GM20000 (cell line): ENCODE measurements at regions not wholly inside any gene's neighbourhood (a gene's known extent, or its start where the extent isn't known, plus 50 kb on each side); places are given as distances from the start of the nearest gene placed in this dataset.

Source experiments
- DNase-seq: peaks from one replicate; pipeline ENCODE4 v3.0.0; 2012; ENCODE audit warnings: low spot score
- TF ChIP-seq, protein P1 (sequence below): IDR thresholded peaks from 2 replicates; pipeline ENCODE4 v1.5.1; 2012; ENCODE audit warnings: mild to moderate bottlenecking, control low read depth; ENCODE audit errors: extremely low read depth, missing control alignments

DNA sequence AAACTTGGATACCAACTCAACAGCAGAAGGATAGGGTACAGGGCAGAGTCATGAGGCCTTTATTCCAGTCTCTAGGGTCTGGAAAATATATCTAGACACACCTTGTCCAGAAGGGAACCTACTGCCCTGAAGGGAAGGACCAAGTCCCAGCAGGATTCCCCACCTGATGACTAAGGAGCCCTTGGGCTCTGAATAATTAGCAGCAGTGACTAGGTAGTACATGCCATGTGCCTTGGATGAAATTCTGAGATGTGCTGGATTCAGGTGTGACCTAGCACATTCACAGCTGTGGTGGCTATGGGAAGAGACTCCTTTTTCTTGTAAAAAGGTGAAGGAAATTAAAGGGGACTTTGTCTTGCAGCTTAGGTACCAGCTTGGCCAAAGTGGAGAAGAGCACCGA, 364.3 kb upstream of the PTCHD4 start:
- TF ChIP-seq, protein P1, sequence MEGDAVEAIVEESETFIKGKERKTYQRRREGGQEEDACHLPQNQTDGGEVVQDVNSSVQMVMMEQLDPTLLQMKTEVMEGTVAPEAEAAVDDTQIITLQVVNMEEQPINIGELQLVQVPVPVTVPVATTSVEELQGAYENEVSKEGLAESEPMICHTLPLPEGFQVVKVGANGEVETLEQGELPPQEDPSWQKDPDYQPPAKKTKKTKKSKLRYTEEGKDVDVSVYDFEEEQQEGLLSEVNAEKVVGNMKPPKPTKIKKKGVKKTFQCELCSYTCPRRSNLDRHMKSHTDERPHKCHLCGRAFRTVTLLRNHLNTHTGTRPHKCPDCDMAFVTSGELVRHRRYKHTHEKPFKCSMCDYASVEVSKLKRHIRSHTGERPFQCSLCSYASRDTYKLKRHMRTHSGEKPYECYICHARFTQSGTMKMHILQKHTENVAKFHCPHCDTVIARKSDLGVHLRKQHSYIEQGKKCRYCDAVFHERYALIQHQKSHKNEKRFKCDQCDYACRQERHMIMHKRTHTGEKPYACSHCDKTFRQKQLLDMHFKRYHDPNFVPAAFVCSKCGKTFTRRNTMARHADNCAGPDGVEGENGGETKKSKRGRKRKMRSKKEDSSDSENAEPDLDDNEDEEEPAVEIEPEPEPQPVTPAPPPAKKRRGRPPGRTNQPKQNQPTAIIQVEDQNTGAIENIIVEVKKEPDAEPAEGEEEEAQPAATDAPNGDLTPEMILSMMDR = no peak
- DNase-seq = no peak

DNA sequence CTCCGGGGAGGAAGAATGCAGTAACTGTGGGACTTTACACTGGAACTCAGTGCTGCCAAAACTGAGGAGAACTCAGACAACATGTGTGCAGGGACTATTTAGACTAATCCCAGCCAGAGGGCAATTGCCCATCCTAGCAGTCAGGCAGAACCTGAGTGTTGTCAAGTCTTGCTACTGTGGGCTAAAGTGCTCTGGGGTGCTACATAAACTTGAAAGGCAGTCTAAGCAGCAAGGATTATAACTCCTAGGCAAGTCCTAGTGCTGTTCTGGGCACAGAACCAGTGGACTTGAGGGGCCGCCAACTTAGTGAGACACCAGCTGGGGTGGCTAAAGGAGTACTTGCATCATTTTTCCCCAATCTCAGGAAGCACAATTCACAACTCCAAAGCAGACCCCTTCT, 363.8 kb upstream of the PTCHD4 start:
- TF ChIP-seq, protein P1 = no peak
- no peak for DNase-seq

DNA sequence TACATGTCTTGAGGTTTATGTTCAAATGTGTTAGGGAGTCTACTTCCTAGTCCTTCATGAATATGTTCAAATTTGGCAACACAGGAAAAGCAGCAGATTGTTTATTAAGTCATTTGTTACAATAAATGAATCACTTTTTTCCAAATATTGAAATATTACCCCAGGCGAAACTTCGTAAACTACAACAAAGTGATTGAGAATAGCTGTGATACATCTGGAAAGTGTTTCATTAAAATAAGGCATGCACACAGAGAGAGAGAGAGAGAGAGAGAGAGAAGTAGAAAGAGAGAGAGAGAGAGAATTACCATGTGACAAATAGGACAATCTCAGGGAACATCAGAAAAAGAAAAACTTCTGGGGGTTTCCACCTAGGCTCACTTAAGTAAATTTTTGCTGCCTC, 363.1 kb upstream of the PTCHD4 start:
- DNase-seq = no peak
- TF ChIP-seq, protein P1 = no peak

DNA sequence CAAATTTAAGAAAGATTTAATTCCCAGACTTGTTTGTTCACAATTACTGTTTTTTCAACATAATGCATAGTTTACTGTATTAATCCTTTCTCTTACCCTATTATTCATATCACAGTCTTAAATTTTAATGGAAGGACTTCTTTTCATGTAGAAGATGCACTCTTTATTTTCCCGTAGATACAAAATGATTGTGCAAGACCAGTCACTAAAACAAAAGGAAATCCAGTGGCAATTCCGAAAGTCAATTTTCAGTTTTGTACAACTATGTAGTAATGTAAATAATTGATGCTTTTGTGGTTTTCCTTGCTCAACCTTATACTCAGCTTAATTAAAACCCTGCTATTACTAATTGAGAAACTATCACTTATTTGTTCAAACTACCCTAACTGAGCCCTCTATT, 361.5 kb upstream of the PTCHD4 start:
- TF ChIP-seq, protein P1 = no peak
- no peak for DNase-seq

DNA sequence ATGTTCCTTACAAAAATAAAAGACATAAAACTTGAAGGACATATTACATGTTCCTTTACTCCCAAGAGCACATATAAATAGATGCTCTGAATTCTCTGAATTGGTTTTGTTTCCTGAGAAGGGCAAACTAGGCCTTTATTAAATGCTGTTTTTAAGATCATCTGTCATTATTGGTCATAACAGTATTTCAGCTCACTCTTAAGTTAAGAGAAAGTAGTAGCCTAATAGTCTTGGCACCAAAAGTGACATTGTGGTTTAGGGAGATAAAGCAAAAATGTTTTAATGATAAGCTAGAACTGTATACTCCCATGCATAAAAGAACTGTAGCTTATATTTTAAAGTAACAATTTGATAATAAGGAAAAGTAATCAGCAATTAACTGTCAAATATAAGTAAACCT, 361.1 kb upstream of the PTCHD4 start:
- no peak for DNase-seq
- TF ChIP-seq, protein P1 = no peak

DNA sequence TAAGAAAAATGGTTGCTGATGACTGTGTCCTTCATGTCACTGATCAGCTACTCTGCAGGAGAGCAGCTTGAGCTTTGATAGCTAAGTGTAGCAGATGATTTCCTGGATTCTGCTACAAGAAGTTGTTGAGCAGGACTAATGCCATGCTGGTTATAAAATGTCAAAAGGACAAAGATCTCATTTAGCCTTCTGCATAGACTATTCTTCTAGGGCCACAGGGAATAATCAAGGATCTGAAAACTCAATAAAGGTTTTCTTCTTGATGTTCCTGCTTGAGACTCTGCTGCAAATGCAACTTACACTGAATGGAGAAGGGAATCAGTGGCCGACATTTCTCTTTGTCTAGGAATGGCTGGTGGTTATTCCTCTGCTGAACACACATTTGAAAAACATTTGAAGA, 360.3 kb upstream of the PTCHD4 start:
- DNase-seq = no peak
- TF ChIP-seq, protein P1 = no peak

DNA sequence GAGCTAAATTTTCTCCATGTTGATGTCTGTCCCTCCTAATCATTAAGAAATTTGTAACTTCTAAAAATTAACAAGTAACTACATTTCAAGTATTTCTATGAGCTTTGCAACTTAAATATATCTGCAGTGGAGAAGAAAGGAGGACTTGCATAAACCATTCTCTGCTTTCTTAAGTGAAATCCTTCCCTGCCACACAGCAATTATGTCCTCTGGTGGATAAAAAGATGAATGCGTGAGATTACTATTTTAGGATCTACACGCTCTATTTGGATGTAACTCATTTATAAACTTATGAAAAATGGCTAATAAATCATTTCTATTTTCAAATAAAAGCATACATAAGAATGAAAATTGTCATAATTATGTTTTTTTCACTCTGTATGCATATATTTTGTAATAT, 338.0 kb upstream of the PTCHD4 start:
- no peak for DNase-seq
- TF ChIP-seq, protein P1 = no peak
